IMR-90 (cell line): ENCODE measurements at regions not wholly inside any gene's neighbourhood (a gene's known extent, or its start where the extent isn't known, plus 50 kb on each side); places are given as distances from the start of the nearest gene placed in this dataset.

ENCODE experiments used
- ATAC-seq: fragments of 200-7000 bp; cut with Tn5 transposase; 2 replicates; pipeline ENCODE4 v1.9.1; 2020; ENCODE audit warnings: low read depth, mild to moderate bottlenecking, moderate library complexity
- BruUV-seq: library from RNA; stranded (reverse); fragments of 400-500 nt; replicated peaks from 2 replicates; lab custom pipeline; 2021; lab: Mats Ljungman, UMichigan
- CTCF ChIA-PET: fragments of 300-600 bp; formaldehyde crosslinking; extraction: SDS; loops from one replicate; lab custom pipeline; 2021; ENCODE audit warnings: antibody characterized with exemption; lab: Yijun Ruan, JAX
- POLR2A ChIA-PET: fragments of 300-600 bp; sonication (Branson Sonifier 250); formaldehyde crosslinking; loops from one replicate; lab custom pipeline; 2022; ENCODE audit warnings: antibody characterized with exemption; ENCODE audit not compliant: unreplicated experiment; lab: Charles Lee
- DNase-seq: peaks from one replicate; pipeline ENCODE4 v3.0.0; 2013
- H2AFZ ChIP-seq: replicated peaks from 2 replicates; pipeline ENCODE3; 2013; ENCODE audit warnings: low read length, mild to moderate bottlenecking; ENCODE audit not compliant: poor library complexity
- H2AK5ac ChIP-seq: 2 replicates; pipeline ENCODE4 v1.6.1; 2013; ENCODE audit warnings: low read depth, low read length, inconsistent platforms
- H2AK9ac ChIP-seq: replicated peaks from 2 replicates; pipeline ENCODE3; 2013; ENCODE audit warnings: mild to moderate bottlenecking, low read depth, low read length, moderate library complexity; ENCODE audit not compliant: poor library complexity
- H2BK120ac ChIP-seq: 2 replicates; pipeline ENCODE4 v1.6.1; 2013; ENCODE audit warnings: low read depth, low read length, inconsistent platforms
- H2BK15ac ChIP-seq: 3 replicates; pipeline ENCODE4 v1.6.1; 2013; ENCODE audit warnings: low read depth, low read length, inconsistent platforms
- H2BK20ac ChIP-seq: 2 replicates; pipeline ENCODE4 v1.6.1; 2013; ENCODE audit warnings: low read depth, mild to moderate bottlenecking, inconsistent platforms, low read length, moderate library complexity
- H2BK5ac ChIP-seq: 2 replicates; pipeline ENCODE4 v1.6.1; 2013; ENCODE audit warnings: mild to moderate bottlenecking, low read depth, low read length, inconsistent platforms; ENCODE audit not compliant: poor library complexity, severe bottlenecking
- H3K14ac ChIP-seq: replicated peaks from 2 replicates; pipeline ENCODE4 v1.6.1; 2013; ENCODE audit warnings: low read depth, low read length, inconsistent platforms
- H3K18ac ChIP-seq: 2 replicates; pipeline ENCODE4 v1.6.1; 2013; ENCODE audit warnings: low read depth, low read length, control low read depth
- H3K23ac ChIP-seq: 2 replicates; pipeline ENCODE4 v1.6.1; 2013; ENCODE audit warnings: low read depth, low read length, inconsistent platforms
- H3K27ac ChIP-seq: 2 replicates; pipeline ENCODE4 v1.5.1; 2013; ENCODE audit warnings: mild to moderate bottlenecking, control low read depth, low read length; ENCODE audit not compliant: insufficient read depth
- H3K27me3 ChIP-seq: 2 replicates; pipeline ENCODE4 v1.6.1; 2013; ENCODE audit warnings: low read length; ENCODE audit not compliant: control insufficient read depth, insufficient read depth
- H3K36me3 ChIP-seq: 2 replicates; pipeline ENCODE4 v1.6.1; 2013; ENCODE audit warnings: low read length, mixed read lengths; ENCODE audit not compliant: control insufficient read depth, insufficient read depth
- H3K4ac ChIP-seq: 2 replicates; pipeline ENCODE4 v1.6.1; 2013; ENCODE audit warnings: low read depth, low read length, inconsistent platforms
- H3K4me1 ChIP-seq: 2 replicates; pipeline ENCODE4 v1.6.1; 2013; ENCODE audit warnings: low read length, mixed read lengths; ENCODE audit not compliant: control insufficient read depth, insufficient read depth
- H3K4me2 ChIP-seq: 2 replicates; pipeline ENCODE4 v1.6.1; 2013; ENCODE audit warnings: low read depth, mild to moderate bottlenecking, control low read depth, low read length, moderate library complexity
- H3K4me3 ChIP-seq: 2 replicates; pipeline ENCODE4 v1.5.1; 2013; ENCODE audit warnings: low read depth, mild to moderate bottlenecking, control low read depth, low read length, moderate library complexity; ENCODE audit not compliant: insufficient read depth
- H3K56ac ChIP-seq: 2 replicates; pipeline ENCODE4 v1.6.1; 2013; ENCODE audit warnings: low read length, inconsistent platforms; ENCODE audit not compliant: insufficient read depth; ENCODE audit errors: extremely low read depth
- H3K79me1 ChIP-seq, 2 experiments: 2 replicates each; pipeline ENCODE4 v1.6.1; 2013; ENCODE audit warnings: low read length in 2 of 2, inconsistent platforms in 1 of 2, low read depth in 1 of 2
- H3K9ac ChIP-seq: 2 replicates; pipeline ENCODE4 v1.6.1; 2013; ENCODE audit warnings: low read depth, low read length, control low read depth
- H3K9me1 ChIP-seq: 2 replicates; pipeline ENCODE4 v1.6.1; 2013; ENCODE audit warnings: low read length, inconsistent platforms; ENCODE audit not compliant: insufficient read depth
- H3K9me3 ChIP-seq: 2 replicates; pipeline ENCODE4 v1.6.1; 2013; ENCODE audit warnings: low read length; ENCODE audit not compliant: control insufficient read depth, insufficient read depth
- H4K20me1 ChIP-seq: 2 replicates; pipeline ENCODE4 v1.6.1; 2013; ENCODE audit warnings: low read length, inconsistent platforms; ENCODE audit not compliant: insufficient read depth
- H4K5ac ChIP-seq: 2 replicates; pipeline ENCODE4 v1.6.1; 2013; ENCODE audit warnings: mild to moderate bottlenecking, low read depth, low read length, control low read depth
- H4K8ac ChIP-seq, 2 experiments: 2 replicates each; pipeline ENCODE4 v1.6.1; 2013; ENCODE audit warnings: low read depth in 2 of 2, low read length in 2 of 2, control low read depth in 1 of 2, inconsistent platforms in 1 of 2
- H4K91ac ChIP-seq: 2 replicates; pipeline ENCODE4 v1.6.1; 2013; ENCODE audit warnings: low read depth, low read length, inconsistent platforms; ENCODE audit not compliant: insufficient read depth
- BHLHE40 ChIP-seq: fragments of 150-350 bp; IDR thresholded peaks from 2 replicates; pipeline ENCODE4 v1.6.1; 2016; ENCODE audit warnings: mild to moderate bottlenecking, low read depth, low read length
- CEBPB ChIP-seq: IDR thresholded peaks from 2 replicates; pipeline ENCODE4 v1.6.1; 2012; ENCODE audit warnings: low read depth, low read length, improper control_type of control experiment
- CHD1 ChIP-seq: IDR thresholded peaks from 2 replicates; pipeline ENCODE4 v1.6.1; 2012; ENCODE audit warnings: low read depth, low read length, improper control_type of control experiment
- FOS ChIP-seq: fragments of 150-350 bp; IDR thresholded peaks from 2 replicates; pipeline ENCODE4 v1.6.1; 2016; ENCODE audit warnings: low read depth, low read length
- MAFK ChIP-seq: IDR thresholded peaks from 2 replicates; pipeline ENCODE4 v1.6.1; 2012; ENCODE audit warnings: low read depth, low read length, improper control_type of control experiment
- MAZ ChIP-seq: IDR thresholded peaks from 2 replicates; pipeline ENCODE4 v1.6.1; 2012; ENCODE audit warnings: low read depth, mild to moderate bottlenecking, low read length, improper control_type of control experiment, moderate library complexity, borderline replicate concordance
- MXI1 ChIP-seq: IDR thresholded peaks from 2 replicates; pipeline ENCODE4 v1.6.1; 2012; ENCODE audit warnings: low read depth, mild to moderate bottlenecking, low read length, moderate library complexity, borderline replicate concordance
- NFE2L2 ChIP-seq: fragments of 150-350 bp; IDR thresholded peaks from 2 replicates; pipeline ENCODE4 v1.6.1; 2016; ENCODE audit warnings: low read depth, mild to moderate bottlenecking, low read length
- POLR2A ChIP-seq: IDR thresholded peaks from 2 replicates; pipeline ENCODE4 v1.6.1; 2012; ENCODE audit warnings: mild to moderate bottlenecking, low read depth, low read length
- RAD21 ChIP-seq: IDR thresholded peaks from 2 replicates; pipeline ENCODE4 v1.6.1; 2012; ENCODE audit warnings: low read length, improper control_type of control experiment
- RCOR1 ChIP-seq: IDR thresholded peaks from 2 replicates; pipeline ENCODE4 v1.6.1; 2012; ENCODE audit warnings: mild to moderate bottlenecking, low read length, improper control_type of control experiment; ENCODE audit not compliant: insufficient replicate concordance
- RFX5 ChIP-seq: IDR thresholded peaks from 2 replicates; pipeline ENCODE4 v1.8.0; 2012; ENCODE audit warnings: low read depth, mild to moderate bottlenecking, low read length, moderate library complexity
- SMC3 ChIP-seq: fragments of 150-350 bp; IDR thresholded peaks from 2 replicates; pipeline ENCODE4 v1.6.1; 2016; ENCODE audit warnings: low read depth, mild to moderate bottlenecking, antibody characterized with exemption, low read length, moderate library complexity
- USF2 ChIP-seq: fragments of 150-350 bp; IDR thresholded peaks from 2 replicates; pipeline ENCODE4 v1.6.1; 2017; ENCODE audit warnings: mild to moderate bottlenecking, antibody characterized with exemption, low read length, low read depth
- WGBS, 2 experiments: methylation state at CpG; one replicate each; pipeline versions ENCODE4 v1.1.5 to v1.1.7; 2013; ENCODE audit warnings: missing lambda C conversion rate in 2 of 2; ENCODE audit not compliant: insufficient read length in 1 of 2; ENCODE audit errors: extremely low coverage in 2 of 2; 5-methylcytosine and 5-hydroxymethylcytosine counted together
- dilution Hi-C: fragments of 300-500 bp; cut with HindIII; formaldehyde crosslinking; loops from one replicate; pipeline ENCODE4 v1.14.3; 2018; ENCODE audit warnings: low sequenced_read_pairs; ENCODE audit not compliant: unreplicated experiment
- in situ Hi-C: fragments of 300-500 bp; cut with MboI; formaldehyde crosslinking; loops from 3 replicates; pipeline ENCODE4 v1.14.3; 2019; ENCODE audit warnings: low sequenced_read_pairs, inconsistent platforms, mixed read lengths
- intact Hi-C: fragments of 100-400 bp; cut with micrococcal nuclease; formaldehyde crosslinking; loops from 2 replicates; pipeline ENCODE4 v1.10.0; 2022
- TF ChIP-seq, protein P1 (sequence below): conservative IDR thresholded peaks from 2 replicates; pipeline ENCODE4 v1.5.1; 2012; ENCODE audit warnings: mild to moderate bottlenecking, low read depth, low read length, improper control_type of control experiment
- TF ChIP-seq, protein P2 (sequence below): fragments of 150-350 bp; IDR thresholded peaks from 2 replicates; pipeline ENCODE4 v1.6.1; 2016; ENCODE audit warnings: low read depth, mild to moderate bottlenecking, low read length, moderate library complexity, borderline replicate concordance

DNA sequence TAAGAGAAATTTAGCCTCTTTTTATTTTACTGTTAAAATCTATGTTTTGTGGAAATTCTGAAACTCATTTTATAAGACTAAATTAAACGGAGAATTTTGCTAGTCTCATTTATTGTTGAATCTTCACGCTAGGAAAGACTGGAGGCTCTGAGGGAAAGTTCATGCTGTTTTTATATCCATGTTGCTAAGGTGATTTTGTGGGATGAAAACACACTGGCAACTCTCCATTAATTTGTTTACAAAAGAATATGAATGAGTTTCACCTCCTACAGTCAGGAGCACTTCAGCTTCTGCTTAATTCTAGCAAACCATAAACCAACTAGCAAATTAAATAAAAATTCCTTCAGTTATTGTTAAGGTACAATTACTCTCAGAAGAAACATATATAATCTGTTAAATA, 195.4 kb downstream of the RAP2B start:
- DNase-seq, result no peak
- no peak overlapping the region for H4K8ac ChIP-seq
- ChIA-PET POLR2A (no interaction called here), CTCF (interaction anchor here (0.8 kb wide), 1 partner anchor 30 kb away, joined by 3 read pairs; no protein-coding TSS in a partner anchor)
- no peak overlapping the region for H3K9ac ChIP-seq
- H3K4ac ChIP-seq, result no peak overlapping the region
- H3K4me3 ChIP-seq, result no peak overlapping the region
- H2BK5ac ChIP-seq, result no peak overlapping the region
- in situ Hi-C loops (no loop called here), intact Hi-C loops (no loop called here), dilution Hi-C loops (no loop called here)
- H3K79me1 ChIP-seq, result no peaks in the 10 kb centered on the region
- H3K4me2 ChIP-seq, result no peak overlapping the region
- no peaks in the 10 kb centered on the region for H3K9me3 ChIP-seq
- H2BK20ac ChIP-seq, result no peak overlapping the region
- no peak overlapping the region for H2AFZ ChIP-seq
- no CpG with 5 or more reads among the region's 2 CpGs for WGBS, 2 experiments
- no peaks in the 10 kb centered on the region for H3K9me1 ChIP-seq
- H4K20me1 ChIP-seq, result no peaks in the 10 kb centered on the region
- H3K18ac ChIP-seq, result no peak overlapping the region
- no peak overlapping the region for H4K91ac ChIP-seq
- H3K27me3 ChIP-seq, result peaks cover 3% of the 10 kb centered on the region; the same call in 1 of the 2 replicates
- BruUV-seq, result no TSS peak
- H3K4me1 ChIP-seq, result no peaks in the 10 kb centered on the region
- H3K56ac ChIP-seq, result no peak overlapping the region
- no peak overlapping the region for H3K23ac ChIP-seq
- no peak overlapping the region for H3K14ac ChIP-seq
- no peak overlapping the region for H2BK120ac ChIP-seq
- no peak for TF ChIP-seq POLR2A
- TF ChIP-seq RFX5, result no peak
- no peak for TF ChIP-seq SMC3
- TF ChIP-seq RCOR1, result no peak
- TF ChIP-seq FOS, result no peak
- no peak for TF ChIP-seq CHD1
- no peak for TF ChIP-seq MAZ
- TF ChIP-seq BHLHE40, result no peak
- no peak for TF ChIP-seq CEBPB
- TF ChIP-seq, protein P1, sequence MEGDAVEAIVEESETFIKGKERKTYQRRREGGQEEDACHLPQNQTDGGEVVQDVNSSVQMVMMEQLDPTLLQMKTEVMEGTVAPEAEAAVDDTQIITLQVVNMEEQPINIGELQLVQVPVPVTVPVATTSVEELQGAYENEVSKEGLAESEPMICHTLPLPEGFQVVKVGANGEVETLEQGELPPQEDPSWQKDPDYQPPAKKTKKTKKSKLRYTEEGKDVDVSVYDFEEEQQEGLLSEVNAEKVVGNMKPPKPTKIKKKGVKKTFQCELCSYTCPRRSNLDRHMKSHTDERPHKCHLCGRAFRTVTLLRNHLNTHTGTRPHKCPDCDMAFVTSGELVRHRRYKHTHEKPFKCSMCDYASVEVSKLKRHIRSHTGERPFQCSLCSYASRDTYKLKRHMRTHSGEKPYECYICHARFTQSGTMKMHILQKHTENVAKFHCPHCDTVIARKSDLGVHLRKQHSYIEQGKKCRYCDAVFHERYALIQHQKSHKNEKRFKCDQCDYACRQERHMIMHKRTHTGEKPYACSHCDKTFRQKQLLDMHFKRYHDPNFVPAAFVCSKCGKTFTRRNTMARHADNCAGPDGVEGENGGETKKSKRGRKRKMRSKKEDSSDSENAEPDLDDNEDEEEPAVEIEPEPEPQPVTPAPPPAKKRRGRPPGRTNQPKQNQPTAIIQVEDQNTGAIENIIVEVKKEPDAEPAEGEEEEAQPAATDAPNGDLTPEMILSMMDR, result no peak
- TF ChIP-seq NFE2L2, result no peak
- no peak for TF ChIP-seq USF2
- no peak for TF ChIP-seq MAFK
- no peak for TF ChIP-seq MXI1
- TF ChIP-seq, protein P2, sequence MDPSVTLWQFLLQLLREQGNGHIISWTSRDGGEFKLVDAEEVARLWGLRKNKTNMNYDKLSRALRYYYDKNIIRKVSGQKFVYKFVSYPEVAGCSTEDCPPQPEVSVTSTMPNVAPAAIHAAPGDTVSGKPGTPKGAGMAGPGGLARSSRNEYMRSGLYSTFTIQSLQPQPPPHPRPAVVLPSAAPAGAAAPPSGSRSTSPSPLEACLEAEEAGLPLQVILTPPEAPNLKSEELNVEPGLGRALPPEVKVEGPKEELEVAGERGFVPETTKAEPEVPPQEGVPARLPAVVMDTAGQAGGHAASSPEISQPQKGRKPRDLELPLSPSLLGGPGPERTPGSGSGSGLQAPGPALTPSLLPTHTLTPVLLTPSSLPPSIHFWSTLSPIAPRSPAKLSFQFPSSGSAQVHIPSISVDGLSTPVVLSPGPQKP, result no peak
- no peak for TF ChIP-seq RAD21
- H2AK9ac ChIP-seq, result no peak overlapping the region
- H2BK15ac ChIP-seq, result no peak overlapping the region
- ATAC-seq, result no peak
- no peak overlapping the region for H3K27ac ChIP-seq
- no peak overlapping the region for H4K5ac ChIP-seq
- H3K36me3 ChIP-seq, result no peaks in the 10 kb centered on the region
- no peak overlapping the region for H2AK5ac ChIP-seq
